HG03378 (cell line): ENCODE measurements at regions not wholly inside any gene's neighbourhood (a gene's known extent, or its start where the extent isn't known, plus 50 kb on each side); places are given as distances from the start of the nearest gene placed in this dataset.

Source experiments
- ATAC-seq: cut with Tn5 transposase; IDR thresholded peaks from one replicate; pipeline ENCODE4 v1.9.1; 2021; ENCODE audit warnings: mild to moderate bottlenecking, moderate library complexity; ENCODE audit not compliant: unreplicated experiment

DNA sequence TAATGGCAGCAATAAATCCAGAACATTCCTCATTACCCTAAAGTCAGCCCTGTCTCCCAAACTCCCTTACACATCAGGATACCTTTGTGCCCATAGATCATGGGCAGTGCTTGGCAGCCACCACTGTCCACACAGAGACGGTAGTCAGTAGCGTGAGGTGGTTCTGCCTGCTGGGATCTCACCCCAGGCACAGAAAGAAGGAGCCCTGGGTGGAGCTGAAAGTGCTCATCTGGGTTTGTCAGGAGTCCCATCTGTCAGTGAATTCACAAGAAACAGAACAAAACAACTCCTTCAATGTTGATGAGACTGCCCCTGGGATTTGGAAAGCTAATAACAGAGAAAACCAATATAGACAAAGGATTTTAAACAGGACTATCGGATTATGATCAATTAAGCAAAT is 90.2 kb upstream of the PRSS58 start:
- no peak for ATAC-seq

DNA sequence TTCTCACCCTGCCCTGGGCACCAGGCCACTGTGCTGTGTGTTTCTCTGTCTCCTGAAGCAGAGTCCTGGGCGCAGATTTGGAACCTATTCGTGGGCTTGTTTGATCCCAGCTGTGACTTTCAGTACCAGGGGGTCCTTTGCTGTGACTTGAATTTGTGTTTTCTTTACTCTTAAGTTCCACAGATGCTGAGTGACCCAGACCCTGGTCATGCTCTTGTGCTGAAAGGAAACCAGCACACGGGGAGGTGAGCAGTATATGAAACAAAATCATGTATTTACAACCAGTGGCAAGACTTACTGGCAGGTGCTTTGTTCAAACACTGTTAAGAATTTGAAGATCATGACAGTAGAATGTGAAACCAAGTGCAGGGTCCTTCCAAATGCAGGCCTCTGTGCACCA is 89.2 kb upstream of the PRSS58 start:
- no peak for ATAC-seq

DNA sequence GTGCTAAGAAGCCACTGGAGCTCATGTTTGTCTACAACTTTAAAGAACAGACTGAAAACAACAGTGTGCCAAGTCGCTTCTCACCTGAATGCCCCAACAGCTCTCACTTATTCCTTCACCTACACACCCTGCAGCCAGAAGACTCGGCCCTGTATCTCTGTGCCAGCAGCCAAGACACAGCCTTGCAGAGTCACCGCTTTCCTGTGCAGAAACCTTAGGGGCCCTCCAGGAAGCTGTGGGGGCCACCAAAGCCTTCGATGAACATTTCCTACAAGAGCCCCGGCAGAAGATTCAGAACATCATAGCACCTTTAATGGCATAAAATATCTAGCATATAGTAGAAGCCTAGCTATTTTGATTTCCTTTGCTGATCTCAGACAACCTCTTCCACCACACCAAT is 88.0 kb upstream of the PRSS58 start:
- no peak for ATAC-seq

DNA sequence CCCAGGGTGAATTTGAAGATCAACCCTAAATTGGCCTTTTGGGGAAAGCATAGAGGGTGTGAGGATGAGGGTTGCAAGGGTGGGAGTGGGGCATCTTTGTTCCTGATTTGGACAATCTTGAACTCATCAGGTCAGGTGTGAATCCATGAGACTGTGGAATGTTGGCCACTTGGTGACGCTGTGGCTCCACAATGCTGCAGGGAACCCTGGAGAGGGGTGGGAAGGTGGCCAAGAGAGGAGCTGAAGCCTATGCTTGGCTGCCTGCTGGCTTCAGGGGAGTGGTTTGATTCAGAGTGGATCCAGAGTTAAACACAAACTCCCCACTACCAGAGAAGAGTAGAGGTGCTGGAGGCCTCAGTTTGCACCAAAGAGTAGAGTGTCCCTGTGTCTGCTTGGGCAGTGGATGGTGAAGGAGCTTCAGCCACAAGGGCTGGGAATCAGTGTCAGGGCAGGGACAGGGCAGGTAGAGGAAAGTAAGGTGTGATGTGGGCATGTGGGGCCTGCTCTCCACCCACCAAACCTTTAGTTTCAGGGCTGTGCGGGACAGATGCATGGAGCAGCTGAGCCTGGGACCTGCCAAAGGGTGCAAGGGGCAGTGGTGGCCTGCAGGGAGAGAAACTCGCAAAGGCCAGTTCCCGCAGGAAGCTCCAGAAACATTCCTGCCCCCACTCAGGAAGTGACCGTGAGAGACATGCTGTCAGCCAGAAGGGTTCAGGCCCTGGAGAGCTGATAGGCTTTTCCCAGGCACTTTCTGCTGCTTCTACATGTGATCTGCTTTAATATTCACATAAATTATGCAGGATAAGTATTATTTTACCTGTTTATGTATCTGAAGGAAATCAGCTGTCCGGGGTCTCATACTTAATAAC is 81.0 kb upstream of the PRSS58 start:
- ATAC-seq, result no peak

DNA sequence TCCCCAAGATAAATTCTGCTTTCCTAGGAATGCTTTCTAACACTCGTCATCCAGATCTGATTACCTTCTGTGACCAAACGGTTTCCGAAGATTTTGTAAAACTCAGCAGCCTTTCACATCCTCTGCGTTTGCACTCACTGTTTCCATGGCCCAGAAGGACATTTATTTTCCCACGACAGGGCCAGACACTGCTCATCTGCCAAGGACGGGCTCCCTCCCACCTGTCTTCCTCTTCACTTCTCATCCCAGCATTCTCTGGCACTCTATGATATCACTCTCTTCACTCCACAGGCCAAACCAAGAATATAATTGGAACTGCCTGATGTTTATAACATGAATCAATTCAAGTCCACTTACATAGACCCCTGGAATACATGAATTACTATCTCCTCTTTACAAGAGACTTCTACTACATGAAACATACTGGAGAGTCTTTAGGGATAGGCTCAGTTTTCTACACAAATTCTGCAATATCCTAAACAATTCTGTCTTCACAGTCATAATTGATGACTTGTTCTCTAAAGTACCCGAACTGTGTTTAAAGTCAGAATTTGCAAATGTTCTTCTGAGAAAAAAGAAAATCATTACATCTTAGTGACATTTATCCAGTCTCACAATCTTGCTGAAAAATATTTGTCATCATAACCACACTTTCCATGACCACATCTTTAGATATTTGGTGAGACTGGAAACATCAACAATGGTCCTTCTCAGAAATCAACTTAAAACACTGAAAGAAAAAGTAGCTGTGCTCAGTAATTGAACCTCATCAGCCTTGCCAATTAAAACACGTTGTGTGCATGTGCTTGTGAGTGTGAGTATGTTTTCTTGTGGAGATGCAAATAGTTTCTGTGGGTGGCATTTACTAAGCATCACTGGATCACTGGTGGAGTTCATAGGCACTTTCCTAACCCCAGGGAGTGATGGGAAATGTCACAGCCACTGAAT is 79.5 kb upstream of the PRSS58 start:
- ATAC-seq, result no peak

DNA sequence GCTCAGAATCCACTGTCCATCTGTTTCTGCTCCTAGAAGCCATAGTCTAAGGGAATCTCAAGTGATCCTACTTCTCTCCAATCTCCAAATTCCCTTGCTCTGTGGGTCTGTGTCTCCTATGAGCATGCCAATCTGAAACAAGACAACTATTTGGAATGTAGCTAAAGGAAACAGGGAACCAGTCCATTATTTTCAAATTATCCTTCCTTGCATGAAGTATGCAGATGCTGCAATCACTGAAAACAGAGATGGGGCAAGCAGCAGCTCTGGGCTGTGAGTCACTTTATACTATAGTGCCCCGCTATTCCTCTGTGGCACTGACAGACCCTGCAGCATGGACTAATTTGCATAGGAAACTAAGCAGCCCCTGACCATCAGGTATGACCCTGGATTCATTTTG is 76.9 kb upstream of the PRSS58 start:
- no peak for ATAC-seq

DNA sequence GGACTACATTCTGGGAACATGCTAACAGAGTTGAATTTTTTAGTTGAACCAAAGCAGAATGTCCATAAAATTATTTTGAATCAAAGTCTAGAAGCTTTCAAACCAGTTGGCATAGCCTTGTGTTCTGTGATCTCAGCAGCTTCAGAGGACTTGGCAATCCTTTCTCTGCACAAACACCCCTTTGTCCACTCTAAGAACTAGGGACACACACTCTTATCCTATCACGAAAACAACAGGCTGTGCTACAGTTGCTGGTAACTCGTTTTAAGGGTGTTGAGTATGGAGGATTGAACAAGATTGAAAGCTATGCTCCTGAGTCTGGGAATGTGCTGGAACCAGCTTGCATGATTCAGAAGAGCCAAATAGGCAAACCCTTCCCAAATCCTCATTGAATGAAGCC is 76.4 kb upstream of the PRSS58 start:
- no peak for ATAC-seq

DNA sequence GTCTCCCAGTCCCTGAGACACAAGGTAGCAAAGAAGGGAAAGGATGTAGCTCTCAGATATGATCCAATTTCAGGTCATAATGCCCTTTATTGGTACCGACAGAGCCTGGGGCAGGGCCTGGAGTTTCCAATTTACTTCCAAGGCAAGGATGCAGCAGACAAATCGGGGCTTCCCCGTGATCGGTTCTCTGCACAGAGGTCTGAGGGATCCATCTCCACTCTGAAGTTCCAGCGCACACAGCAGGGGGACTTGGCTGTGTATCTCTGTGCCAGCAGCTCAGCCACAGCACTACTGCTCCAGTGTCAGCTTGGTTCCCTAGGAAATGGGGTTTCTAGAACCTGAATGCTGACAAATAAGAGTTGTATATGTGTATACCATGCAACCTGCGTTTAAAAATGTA is 74.6 kb upstream of the PRSS58 start:
- ATAC-seq, result no peak

DNA sequence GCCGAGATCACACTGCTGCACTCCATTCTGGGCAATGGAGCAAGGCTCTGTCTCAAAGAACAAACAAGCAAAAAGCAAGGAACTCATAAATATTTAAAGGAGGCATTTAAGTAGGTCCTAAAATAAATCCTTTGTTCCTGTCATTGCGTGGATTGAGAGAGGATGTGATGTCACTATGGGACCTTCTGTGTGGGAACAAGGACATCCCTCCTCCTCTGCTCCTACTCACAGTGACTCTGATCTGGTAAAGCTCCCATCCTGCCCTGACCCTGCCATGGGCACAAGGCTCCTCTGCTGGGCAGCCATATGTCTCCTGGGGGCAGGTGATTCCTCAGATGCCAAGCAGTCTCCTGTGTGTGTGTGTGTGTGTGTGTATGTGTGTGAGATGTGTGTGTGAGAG is 74.1 kb upstream of the PRSS58 start:
- ATAC-seq, result no peak

DNA sequence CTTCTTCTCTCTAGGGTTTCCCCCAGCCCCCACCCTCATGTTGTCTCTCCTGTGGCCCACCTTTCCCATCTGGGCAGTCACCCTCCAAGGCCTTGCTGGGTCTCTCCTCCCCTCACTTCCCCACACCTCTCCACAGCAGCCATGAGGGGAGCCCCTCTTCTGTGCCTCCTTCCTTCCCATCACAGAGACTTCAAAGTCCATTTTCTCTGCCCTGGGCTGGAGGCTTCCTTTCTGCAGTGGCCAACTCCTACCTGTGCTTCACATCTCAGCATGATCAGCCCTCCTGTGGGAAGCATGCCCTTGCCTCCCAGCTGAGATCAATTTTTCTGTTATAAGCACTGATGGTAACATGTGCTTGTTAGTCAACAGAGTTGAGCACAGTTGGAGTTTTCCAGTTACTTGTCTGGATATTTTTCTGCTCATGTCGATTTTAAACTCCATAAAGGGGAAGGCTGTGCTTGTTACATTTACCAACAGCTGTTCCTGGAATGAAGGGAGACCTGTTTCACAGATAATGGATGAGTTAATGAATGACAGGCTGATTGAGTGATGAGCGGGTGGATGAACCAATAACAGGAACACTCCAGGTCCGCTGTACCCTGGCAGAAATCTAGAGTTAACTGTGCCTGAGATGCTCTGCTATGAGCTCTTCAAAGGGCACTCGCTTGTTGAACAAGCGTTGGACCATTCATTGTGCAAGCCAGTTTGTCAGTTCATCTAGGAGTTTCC is 71.4 kb upstream of the PRSS58 start:
- no peak for ATAC-seq

DNA sequence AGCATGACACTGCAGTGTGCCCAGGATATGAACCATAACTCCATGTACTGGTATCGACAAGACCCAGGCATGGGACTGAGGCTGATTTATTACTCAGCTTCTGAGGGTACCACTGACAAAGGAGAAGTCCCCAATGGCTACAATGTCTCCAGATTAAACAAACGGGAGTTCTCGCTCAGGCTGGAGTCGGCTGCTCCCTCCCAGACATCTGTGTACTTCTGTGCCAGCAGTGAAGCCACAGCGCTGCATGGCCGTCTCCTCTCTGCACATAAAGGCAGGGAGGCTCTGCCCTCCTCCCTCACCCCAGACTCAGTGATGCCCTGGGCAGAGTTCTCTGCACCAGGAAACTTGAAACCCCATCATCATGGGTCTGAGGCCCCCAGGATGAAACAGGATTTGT is 70.7 kb upstream of the PRSS58 start:
- no peak for ATAC-seq

DNA sequence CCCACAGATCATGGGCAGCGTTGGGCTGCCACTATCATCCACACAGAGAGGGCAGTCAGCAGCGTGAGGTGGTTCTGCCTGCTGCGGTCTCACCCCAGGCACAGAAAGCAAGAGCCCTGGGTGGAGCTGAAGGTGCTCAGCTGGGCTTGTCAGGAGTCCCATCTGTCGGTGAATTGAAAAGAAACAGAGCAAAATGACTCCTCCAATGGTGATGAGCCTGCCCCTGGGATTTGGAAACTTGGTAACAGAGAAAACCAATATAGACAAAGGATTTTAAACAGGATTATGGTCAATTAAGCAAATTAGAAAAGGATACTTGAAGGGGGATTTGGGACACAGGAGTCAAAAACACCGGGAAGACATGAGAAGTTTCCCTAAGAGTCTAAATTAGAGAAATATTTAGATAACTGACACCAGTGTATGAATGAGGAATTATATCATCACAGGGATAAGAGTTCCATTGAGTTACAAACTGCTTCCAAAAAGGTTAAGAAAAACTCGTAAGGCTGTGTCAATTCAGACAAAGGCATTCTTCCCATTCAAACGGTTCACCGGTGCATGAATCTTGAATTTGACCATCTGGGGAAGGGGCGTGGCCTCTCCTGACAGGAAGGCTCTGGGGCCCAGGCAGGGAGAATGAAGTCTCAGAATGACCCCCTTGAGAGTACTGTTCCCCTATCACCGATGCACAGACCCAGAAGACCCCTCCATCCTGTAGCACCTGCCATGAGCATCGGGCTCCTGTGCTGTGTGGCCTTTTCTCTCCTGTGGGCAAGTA is 70.0 kb upstream of the PRSS58 start:
- ATAC-seq, result no peak

DNA sequence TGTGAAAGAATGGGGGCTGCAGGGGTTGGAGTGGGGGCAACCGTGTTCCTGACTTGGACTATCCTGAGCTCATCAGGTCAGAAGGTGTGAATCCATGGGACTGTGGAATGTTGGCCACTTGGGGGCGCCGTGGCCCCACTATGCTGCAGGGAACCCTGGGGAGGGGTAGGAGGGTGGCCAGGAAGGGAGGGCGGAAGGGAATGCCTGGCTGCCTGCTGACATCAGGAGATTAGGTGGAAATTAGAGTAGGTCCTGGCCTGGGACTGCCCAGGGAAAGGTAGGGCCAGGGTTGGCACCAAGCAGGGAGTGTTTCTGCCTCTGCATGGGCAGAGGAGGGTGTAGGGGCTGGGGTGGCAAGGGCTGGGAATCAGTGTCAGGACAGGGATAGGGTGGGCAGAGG is 65.8 kb upstream of the PRSS58 start:
- no peak for ATAC-seq

DNA sequence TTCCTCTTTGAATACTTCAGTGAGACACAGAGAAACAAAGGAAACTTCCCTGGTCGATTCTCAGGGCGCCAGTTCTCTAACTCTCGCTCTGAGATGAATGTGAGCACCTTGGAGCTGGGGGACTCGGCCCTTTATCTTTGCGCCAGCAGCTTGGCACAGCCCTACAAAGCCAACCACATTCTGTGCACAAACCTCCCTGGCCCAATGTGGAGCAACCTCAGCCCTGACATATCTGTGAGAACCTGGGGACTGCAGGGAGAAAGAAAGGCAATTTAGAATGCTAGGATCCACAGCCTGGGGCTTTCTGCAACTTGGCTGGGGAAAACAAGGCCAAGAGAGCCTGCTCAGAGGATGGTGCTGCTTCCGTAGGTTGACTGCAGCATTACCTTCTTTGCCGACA is 63.5 kb upstream of the PRSS58 start:
- no peak for ATAC-seq

DNA sequence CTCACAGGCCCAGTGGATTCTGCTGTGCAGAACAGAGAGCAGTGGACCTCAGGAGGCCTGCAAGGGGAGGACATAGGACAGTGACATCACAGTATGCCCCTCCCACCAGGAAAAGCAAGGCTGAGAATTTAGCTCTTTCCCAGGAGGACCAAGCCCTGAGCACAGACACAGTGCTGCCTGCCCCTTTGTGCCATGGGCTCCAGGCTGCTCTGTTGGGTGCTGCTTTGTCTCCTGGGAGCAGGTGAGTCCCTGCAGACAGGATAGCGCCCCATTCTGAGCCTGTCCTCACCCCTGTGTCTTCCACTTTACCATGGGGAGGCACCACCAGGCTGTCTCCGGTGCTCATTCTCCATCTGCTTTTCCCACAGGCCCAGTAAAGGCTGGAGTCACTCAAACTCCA is 63.0 kb upstream of the PRSS58 start:
- ATAC-seq, result no peak

DNA sequence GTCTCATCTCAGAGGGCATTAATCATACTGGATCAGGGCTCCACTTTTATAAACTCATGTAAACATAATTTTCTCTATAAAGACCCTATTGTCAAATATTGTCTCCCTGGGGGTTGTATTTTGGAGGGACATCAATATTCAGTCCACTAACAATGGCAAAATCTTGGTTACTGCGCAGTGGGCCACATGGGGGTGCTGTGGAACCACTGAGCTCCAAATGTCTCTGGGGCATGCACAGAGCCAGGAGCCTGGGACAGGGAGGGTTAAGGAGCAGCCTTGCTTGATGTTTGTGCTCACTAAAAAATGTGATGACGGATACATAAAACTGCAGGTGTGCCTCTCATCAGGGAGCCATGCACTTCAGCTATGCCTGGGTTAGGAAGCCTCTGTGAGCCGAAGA is 62.1 kb upstream of the PRSS58 start:
- no peak for ATAC-seq

DNA sequence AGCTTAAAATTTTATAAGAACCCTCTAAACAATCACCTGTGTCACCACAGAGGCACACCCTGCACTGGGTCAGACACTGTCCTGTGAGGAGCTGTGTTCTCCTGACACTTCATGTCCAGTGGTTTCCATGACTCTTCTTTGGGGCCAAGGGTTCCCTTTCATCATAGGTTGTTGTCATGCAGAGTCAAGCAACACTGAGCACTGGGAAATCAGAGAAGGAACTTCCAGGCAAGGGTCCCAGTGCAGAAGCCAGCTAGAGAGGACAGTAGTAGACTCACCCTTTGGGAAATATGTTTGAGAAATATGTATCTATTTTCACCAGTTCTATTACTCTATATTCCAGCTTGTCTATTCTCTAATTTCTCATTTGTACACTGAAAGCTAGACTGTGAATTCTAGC is 56.4 kb upstream of the PRSS58 start:
- ATAC-seq, result no peak

DNA sequence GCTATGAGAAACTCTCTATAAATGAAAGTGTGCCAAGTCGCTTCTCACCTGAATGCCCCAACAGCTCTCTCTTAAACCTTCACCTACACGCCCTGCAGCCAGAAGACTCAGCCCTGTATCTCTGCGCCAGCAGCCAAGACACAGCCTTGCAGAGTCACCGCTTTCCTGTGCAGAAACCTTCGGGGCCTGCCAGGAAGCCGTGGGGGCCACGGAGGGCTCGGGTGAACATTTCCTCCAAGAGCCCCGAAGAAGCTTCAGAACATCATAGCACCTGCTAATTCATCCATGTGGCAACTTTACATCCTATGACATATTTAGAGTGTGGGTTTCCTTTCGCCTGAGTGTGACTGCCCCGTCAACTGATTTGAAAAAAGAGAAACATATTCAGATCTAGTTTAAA is 55.7 kb upstream of the PRSS58 start:
- no peak for ATAC-seq

DNA sequence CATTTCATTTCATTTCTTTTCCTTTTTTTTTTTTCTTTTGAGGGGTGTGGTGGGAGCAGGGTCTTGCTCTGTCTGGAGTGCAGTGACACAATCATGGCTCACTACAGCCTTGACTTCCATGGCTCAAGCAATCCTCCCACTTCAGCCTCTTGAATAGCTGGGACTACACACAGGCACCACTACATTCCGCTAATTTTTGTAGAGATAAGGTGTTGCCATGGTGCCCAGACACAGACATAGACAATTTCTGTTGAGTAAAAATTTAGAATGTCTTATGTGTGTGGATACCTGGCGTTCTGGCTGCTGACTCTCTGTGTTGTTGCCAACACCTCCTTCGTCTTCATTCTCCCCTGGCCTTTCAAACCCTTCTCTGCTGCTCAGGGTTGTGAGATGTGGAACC is 54.0 kb upstream of the PRSS58 start:
- ATAC-seq, result no peak

DNA sequence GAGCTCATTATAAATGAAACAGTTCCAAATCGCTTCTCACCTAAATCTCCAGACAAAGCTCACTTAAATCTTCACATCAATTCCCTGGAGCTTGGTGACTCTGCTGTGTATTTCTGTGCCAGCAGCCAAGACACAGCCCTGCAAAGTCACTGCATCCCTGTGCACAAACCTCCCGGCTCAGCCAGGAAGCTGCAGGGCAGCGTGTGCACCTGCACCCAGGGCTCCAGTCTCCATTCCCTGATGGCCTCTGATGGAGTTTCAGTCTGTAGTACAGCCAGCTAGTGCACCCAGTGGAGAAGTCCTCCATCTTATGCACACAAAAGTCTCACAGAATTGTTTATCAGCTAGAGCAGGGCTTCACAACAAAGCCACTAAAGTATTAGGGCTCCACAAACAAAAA is 51.1 kb upstream of the PRSS58 start:
- no peak for ATAC-seq

DNA sequence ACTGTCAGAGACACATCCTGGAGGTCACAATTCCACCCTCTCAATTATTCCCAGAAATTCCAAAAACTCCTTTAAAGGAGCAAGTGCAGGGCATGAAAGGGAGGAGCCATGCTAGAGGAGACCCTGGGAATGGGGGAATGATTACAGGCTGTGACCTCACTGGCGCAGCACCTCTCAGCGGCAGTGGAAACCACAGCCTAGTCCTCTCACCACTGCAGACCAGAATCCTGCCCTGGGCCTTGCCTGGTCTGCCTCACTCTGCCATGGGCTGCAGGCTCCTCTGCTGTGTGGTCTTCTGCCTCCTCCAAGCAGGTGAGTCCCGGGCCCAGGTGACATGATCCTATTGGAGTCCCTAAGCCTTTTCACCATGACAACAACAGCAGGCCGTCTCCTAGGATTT is 50.5 kb upstream of the PRSS58 start:
- ATAC-seq, result no peak
